Activated CD4-positive, alpha-beta T cell treated with anti-CD3 and anti-CD28 coated beads for 48 hours (primary cell): ENCODE measurements at regions not wholly inside any gene's neighbourhood (a gene's known extent, or its start where the extent isn't known, plus 50 kb on each side); places are given as distances from the start of the nearest gene placed in this dataset.

Experiments
- DNase-seq: peaks from one replicate; pipeline ENCODE4 v3.0.0-alpha.2; 2020

DNA sequence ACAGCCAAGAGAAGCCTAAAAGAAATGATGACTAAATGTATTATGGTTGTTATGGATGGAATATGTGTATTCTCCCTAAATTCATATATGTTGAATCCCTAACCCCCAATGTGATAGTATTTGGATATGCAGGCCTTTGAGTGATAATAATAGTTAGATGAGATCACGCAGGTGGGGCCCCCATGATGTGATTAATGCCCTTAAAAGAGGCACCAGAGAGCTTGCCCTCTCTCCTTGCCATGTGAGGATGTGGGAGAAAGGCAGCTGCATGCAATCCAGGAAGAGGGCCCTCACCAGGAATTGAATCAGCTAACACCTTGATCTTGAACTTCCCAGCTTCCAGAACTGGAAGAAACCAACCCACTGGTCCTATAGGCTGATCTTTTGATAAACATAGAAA is 190.6 kb upstream of the TCF21 start:
- DNase-seq: no peak

DNA sequence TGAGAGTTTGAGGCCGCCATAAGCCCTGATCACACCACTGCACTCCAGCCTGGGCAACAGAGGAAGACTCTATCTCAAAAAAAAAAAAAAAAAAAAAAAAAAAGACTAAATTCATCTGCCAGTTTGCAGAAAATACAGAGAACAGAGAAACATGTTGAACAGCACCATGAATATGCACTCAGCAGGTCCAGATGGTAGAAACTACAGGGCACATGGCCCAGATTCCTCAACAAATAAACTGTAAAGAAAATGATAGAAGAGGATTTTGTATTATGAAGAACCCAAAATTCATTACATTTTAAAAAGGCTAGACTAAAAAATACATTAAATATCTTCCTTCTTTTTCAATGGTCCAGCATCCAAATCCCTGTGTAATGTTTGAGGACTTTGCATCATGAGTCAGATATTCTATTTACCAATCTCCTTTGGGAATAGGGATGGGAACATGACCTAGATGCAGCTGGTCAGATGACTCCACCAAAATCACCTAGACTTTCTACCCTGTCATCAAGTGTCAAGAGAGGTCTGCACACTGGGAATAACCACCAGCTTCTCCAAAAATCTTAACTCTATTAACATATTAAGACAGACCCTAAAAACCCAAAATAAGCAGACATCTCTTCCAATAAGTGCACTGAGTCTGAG is 189.1 kb upstream of the TCF21 start:
- no peak for DNase-seq

- no peak for DNase-seq
Measured at GRCh38 chr6:133701633-133702331, 187.1 kb upstream of the TCF21 start.

GRCh38 chr6:133704371-133704770 is 184.5 kb upstream of the TCF21 start:
- DNase-seq: no peak

- no peak for DNase-seq
Measured at GRCh38 chr6:133705066-133705465, 183.8 kb upstream of the TCF21 start.

GRCh38 chr6:133705731-133706130 is 183.2 kb upstream of the TCF21 start:
- DNase-seq: no peak

GRCh38 chr6:133707456-133707855 is 181.5 kb upstream of the TCF21 start:
- no peak for DNase-seq

DNA sequence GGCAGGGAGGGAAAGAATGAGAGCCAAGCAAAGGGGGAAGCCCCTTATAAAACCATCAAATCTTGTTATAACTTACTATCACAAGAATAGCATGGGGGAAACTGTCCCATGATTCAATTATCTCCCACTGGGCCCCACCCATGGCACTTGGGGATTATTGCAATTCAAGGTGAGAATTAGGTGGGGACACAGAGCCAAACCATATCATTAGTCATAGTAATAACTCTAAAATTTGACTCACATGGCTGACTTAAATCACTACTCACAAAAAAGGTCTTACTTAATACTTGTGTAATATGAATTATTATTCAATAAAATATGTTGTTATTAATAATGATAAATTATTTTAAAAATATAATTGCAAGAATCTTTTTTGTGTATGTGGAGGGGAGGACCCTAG is 178.1 kb upstream of the TCF21 start:
- DNase-seq: no peak

- no peak for DNase-seq
Measured at GRCh38 chr6:133715270-133715669, 173.6 kb upstream of the TCF21 start.

DNA sequence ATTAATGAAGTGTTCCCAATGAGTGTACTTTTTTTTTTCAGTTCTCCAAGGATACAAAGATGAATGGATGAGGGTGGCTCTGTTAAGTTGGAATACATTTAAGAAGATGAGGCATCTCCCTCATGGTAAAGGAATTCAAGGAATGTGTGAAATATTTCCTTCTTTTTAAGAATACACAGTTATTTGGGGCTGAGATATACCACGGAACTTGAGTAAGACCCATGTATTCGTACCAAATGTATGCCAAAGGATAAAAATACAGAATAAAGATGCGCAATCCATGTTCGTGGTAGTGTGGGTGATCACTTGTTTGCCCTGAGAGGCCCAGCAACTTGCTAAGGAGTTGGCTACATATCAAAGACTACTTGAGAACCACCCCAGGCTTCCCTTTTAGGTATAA is 164.2 kb upstream of the TCF21 start:
- no peak for DNase-seq

- no peak for DNase-seq
Measured at GRCh38 chr6:133726188-133726587, 162.7 kb upstream of the TCF21 start.

DNA sequence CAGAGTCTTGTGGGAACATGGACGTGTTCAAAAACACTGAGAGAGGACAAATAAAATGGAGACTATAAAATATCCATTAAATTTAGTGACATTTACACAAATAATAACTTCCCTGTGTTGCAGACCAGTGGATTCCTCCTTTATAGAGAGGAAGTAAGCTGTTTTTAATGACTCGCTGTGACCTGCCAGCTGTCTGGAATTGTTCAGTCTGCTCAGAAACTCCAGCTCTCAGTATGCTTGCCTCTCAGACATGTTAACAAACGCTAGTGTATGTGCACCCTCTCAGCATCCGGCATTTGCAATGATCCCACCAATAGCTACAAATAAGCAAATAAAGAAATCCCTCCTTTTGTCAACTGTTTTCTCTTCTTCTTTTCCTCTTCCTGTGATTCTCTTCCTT is 158.0 kb upstream of the TCF21 start:
- no peak for DNase-seq

GRCh38 chr6:133740218-133740617 is 148.7 kb upstream of the TCF21 start:
- DNase-seq: no peak

- DNase-seq: no peak
Measured at GRCh38 chr6:133740816-133741215, 148.1 kb upstream of the TCF21 start.

DNA sequence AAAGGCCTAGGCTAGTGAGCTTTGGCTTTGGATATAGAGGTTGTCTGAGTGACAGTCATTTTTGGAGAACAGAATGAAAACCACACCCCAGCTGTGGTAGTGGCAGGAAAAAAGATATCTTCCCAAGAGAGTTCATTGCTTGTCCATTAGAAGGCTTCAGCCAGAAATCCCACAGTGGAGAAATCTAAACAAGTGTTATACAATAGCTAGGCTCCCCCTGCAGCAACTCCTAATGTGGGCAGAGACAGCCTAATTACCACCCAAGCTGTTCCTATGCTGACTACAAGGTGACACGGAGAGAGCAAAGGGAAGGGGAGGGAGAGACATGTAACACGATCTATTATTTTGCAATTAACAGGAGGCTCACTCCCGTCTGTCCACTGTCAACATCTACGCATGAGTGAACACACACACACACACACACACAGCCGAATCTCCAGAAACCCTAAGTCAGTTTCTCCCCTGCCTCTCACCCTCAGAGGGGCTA is 147.5 kb upstream of the TCF21 start:
- DNase-seq: no peak

GRCh38 chr6:133743621-133744020 is 145.3 kb upstream of the TCF21 start:
- no peak for DNase-seq

DNA sequence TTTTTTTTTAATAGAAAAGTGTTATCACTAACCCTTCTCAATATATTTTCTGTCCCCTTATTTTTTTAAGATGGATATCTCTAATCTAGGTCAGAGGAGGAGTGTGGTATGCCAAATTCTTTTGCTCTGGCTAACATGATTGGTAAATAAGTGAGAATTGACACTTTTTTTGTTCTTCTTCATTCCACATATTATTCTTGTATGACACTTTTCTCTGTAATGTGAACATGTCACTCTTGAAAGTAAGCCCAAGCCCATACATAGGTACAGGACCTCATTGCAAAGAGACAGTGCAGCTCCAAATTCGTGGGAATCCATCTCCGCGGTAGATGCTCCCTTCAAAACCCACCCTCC is 142.5 kb upstream of the TCF21 start:
- DNase-seq: no peak

DNA sequence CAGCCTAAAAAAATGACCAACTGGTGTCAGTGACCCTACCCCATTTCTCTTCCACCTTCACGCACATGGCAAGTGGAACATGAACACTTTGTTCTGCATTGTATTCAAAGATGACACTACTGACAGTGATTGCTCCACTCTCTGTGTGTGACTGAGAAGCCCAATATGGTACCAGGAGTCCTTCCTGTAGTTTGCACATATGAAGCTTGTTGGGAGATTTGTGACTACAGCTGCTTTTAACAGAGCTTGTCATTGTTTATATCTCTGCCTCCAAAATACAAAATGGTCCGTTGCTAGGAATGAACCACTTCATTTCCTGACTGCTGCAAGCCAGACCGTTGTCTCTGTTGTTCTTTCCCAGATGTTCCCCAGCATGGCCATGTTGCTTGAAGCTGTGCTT is 140.3 kb upstream of the TCF21 start:
- no peak for DNase-seq

GRCh38 chr6:133749427-133749826 is 139.5 kb upstream of the TCF21 start:
- no peak for DNase-seq

DNA sequence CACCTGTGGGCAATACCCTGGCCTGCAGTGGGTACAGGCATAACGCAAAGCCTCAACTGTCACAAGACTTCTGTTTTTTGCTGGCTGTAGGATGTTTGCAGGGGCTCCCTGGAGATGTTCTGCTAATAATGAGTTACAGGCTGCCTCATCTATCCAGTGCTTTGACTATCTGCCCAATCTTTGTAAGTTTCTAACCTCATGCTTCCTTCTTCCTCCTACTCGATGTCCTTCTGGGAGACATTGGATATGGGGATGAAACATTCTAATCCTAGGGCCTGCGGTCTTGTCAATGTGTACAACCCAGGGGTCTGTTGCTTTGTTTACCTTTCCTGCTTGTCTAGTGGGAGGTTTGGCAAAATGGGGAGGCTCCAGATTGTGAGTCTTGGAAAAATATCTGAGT is 136.8 kb upstream of the TCF21 start:
- DNase-seq: no peak

DNA sequence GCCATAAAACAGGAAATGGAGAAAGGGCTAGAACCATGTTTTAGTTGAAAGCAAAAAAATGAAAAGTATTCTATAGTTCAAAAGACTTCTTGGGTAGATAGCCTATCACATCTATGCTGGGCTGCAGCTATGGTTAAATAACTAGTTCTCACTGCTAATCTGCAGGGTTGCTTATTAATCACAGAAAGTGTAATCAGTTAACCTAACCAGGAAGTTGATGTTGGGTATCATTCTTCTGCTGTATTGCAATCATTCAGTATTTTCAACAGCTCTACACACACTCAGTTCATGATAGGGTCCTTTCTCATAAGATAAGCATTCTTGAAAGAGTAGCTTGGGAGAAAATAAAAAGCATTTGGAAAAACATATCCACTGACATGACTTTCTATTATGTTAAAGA is 135.2 kb upstream of the TCF21 start:
- DNase-seq: no peak

- DNase-seq: no peak
Measured at GRCh38 chr6:133754298-133754697, 134.6 kb upstream of the TCF21 start.

- no peak for DNase-seq
Measured at GRCh38 chr6:133756078-133756695, 132.7 kb upstream of the TCF21 start.

GRCh38 chr6:133757335-133757734 is 131.6 kb upstream of the TCF21 start:
- no peak for DNase-seq
